ENCODE measurements at regions not wholly inside any gene's neighbourhood (a gene's known extent, or its start where the extent isn't known, plus 50 kb on each side); places are given as distances from the start of the nearest gene placed in this dataset.
"Not testable (repeated sequence)": the region's sequence is repeated elsewhere in the genome, so short reads cannot be mapped to it uniquely, and the experiment has no call there.

DNA sequence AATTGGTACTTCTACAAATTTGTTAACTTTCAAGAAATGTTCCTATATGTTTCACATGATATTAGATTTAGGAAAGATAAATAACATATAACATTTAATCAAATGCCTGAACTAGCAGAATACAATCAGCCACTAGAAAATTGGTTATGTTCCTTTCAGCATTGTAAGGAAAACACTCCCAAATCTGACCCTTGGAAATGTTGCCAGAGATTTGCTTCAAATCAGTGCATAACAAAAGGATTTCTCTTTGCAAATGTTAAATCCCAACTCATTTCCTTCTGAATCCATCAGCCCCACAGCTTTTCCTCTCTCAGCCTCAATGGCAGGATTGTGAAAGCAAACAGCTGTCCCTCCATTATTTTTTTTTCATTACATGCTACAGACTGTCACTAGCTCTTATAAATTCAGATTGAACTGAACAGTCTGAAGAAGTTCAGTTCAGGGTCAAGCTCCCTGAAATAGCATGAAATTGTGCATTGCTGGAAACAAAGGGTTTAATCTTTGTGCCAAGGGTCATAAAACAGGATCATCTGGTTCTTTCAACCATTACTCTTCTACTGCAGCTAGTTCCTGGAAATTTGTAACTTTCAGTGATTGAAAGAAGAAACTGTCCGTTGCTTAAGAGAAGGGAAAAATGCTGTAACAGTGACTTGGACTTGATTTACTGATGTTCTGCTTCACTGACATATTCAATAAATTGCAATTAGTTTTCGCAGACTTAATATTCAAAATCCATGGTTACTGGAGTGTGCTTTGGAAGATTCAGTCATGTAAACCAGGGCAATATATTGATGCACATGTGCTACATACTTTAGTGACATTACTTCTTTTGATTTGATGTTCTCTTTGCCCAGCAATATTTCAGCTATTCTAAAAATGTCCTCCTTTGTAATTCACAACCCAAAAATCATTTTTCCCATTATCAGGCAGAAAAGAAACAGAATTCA, 246.4 kb downstream of the RPL10L start (continued):
- TF ChIP-seq, protein P1, sequence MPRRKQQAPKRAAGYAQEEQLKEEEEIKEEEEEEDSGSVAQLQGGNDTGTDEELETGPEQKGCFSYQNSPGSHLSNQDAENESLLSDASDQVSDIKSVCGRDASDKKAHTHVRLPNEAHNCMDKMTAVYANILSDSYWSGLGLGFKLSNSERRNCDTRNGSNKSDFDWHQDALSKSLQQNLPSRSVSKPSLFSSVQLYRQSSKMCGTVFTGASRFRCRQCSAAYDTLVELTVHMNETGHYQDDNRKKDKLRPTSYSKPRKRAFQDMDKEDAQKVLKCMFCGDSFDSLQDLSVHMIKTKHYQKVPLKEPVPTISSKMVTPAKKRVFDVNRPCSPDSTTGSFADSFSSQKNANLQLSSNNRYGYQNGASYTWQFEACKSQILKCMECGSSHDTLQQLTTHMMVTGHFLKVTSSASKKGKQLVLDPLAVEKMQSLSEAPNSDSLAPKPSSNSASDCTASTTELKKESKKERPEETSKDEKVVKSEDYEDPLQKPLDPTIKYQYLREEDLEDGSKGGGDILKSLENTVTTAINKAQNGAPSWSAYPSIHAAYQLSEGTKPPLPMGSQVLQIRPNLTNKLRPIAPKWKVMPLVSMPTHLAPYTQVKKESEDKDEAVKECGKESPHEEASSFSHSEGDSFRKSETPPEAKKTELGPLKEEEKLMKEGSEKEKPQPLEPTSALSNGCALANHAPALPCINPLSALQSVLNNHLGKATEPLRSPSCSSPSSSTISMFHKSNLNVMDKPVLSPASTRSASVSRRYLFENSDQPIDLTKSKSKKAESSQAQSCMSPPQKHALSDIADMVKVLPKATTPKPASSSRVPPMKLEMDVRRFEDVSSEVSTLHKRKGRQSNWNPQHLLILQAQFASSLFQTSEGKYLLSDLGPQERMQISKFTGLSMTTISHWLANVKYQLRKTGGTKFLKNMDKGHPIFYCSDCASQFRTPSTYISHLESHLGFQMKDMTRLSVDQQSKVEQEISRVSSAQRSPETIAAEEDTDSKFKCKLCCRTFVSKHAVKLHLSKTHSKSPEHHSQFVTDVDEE (CRISPR knock-in tag; IDR thresholded peaks at IDR 0.05) = no peak
- TF ChIP-seq ZFP30 (CRISPR knock-in tag; IDR thresholded peaks at IDR 0.05) (no peak), GLIS3 (CRISPR knock-in tag; IDR thresholded peaks at IDR 0.05) (no peak), ZFP3 (CRISPR knock-in tag; IDR thresholded peaks at IDR 0.05) (no peak), ZNF8 (CRISPR knock-in tag; IDR thresholded peaks at IDR 0.05) (no peak), ZNF70 (CRISPR knock-in tag; IDR thresholded peaks at IDR 0.05) (no peak), OSR1 (CRISPR knock-in tag; IDR thresholded peaks at IDR 0.05) (no peak), CSDC2 (CRISPR knock-in tag; IDR thresholded peaks at IDR 0.05) (no peak), RARB (CRISPR knock-in tag; IDR thresholded peaks at IDR 0.05) (no peak), TOX (CRISPR knock-in tag; IDR thresholded peaks at IDR 0.05; ENCODE audit: borderline replicate concordance) (no peak), ISL1 (CRISPR knock-in tag; IDR thresholded peaks at IDR 0.05) (no peak)
- TF ChIP-seq, protein P2, sequence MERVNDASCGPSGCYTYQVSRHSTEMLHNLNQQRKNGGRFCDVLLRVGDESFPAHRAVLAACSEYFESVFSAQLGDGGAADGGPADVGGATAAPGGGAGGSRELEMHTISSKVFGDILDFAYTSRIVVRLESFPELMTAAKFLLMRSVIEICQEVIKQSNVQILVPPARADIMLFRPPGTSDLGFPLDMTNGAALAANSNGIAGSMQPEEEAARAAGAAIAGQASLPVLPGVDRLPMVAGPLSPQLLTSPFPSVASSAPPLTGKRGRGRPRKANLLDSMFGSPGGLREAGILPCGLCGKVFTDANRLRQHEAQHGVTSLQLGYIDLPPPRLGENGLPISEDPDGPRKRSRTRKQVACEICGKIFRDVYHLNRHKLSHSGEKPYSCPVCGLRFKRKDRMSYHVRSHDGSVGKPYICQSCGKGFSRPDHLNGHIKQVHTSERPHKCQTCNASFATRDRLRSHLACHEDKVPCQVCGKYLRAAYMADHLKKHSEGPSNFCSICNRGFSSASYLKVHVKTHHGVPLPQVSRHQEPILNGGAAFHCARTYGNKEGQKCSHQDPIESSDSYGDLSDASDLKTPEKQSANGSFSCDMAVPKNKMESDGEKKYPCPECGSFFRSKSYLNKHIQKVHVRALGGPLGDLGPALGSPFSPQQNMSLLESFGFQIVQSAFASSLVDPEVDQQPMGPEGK (CRISPR knock-in tag; IDR thresholded peaks at IDR 0.05; ENCODE audit: borderline replicate concordance) = no peak

DNA sequence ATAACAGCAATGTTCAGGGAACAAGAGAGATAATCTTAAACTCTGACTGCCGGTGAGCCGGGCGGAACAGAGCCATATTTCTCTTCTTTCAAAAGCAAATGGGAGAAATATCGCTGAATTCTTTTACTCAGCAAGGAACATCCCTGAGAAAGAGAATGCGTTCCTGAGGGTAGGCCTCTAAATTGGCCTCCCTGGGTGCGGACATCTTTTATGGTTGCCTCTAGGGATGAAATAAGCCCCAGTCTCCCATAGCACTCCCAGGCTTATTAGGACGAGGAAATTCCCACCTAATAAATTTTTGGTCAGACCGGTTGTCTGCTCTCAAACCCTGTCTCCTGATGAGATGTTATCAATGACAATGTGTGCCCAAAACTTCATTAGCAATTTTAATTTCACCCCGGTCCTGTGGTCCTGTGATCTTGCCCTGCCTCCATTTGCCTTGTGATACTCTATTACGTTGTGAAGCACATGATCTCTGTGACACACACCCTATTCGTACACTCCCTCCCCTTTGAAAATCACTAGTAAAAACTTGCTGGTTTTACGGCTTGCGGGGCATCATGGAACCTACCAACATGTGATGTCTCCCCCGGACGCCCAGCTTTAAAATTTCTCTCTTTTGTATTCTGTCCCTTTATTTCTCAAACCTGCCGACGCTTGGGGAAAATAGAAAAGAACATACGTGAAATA, 249.4 kb downstream of the RPL10L start:
- ATAC-seq = not testable (repeated sequence)

DNA sequence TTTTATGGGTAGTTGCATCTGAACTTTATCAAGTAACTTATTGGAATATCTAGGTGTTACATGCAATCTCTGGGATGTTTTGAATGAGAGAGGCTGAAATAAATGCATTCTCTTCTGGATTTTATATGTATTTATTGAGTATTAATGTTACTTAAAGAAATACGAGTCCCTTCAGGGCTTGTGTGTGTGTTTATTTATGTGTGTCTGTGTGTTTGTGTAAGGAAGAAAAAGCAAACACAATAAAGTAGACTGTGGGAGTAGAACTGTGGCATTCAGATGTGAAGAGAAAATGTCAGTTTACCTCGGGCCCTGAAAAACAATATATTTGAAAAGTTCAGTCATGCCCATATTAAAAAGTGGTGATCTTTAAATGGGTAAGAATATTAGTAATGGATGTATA, 250.5 kb downstream of the RPL10L start:
- TF ChIP-seq ZFP3 (CRISPR knock-in tag; IDR thresholded peaks at IDR 0.05) (no peak), TOX (CRISPR knock-in tag; IDR thresholded peaks at IDR 0.05; ENCODE audit: borderline replicate concordance) (no peak), CSDC2 (CRISPR knock-in tag; IDR thresholded peaks at IDR 0.05) (no peak), ARNTL (CRISPR knock-in tag; IDR thresholded peaks at IDR 0.05; ENCODE audit: borderline replicate concordance, low read depth) (no peak)
- TF ChIP-seq, protein P1 (CRISPR knock-in tag; IDR thresholded peaks at IDR 0.05) = no peak
- ATAC-seq = no peak

DNA sequence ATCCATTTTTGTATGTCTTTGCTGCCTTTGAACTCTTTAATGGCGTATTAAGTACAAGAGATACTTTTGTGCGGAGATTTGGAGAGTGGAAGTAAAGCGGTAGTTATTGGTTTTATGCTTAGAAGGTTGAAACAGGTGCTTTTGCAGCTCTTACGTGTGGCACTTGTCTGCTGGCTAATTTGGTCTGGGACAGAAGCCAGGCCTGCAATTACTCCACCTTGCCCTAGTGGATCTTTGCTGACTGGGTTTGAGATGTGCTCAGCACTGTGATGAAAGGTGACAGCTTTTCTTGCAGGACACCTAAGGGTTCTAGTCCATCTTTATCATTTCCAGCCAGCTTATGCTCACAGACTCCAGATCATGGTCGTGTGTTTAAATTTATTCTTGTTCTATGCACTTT, 252.5 kb downstream of the RPL10L start:
- no peak for ATAC-seq
- TF ChIP-seq ZNF70 (CRISPR knock-in tag; IDR thresholded peaks at IDR 0.05) (no peak), GLIS3 (CRISPR knock-in tag; IDR thresholded peaks at IDR 0.05) (no peak), ZC3H10 (CRISPR knock-in tag; IDR thresholded peaks at IDR 0.05) (no peak), ESRRG (CRISPR knock-in tag; IDR thresholded peaks at IDR 0.05) (no peak), SNAI2 (CRISPR knock-in tag; IDR thresholded peaks at IDR 0.05) (no peak), ZFP30 (CRISPR knock-in tag; IDR thresholded peaks at IDR 0.05) (no peak), CSDC2 (CRISPR knock-in tag; IDR thresholded peaks at IDR 0.05) (no peak), ARNTL (CRISPR knock-in tag; IDR thresholded peaks at IDR 0.05; ENCODE audit: borderline replicate concordance, low read depth) (no peak), ZFP3 (CRISPR knock-in tag; IDR thresholded peaks at IDR 0.05) (no peak), OSR1 (CRISPR knock-in tag; IDR thresholded peaks at IDR 0.05) (no peak), ZNF565 (CRISPR knock-in tag; conservative IDR thresholded peaks at IDR 0.05; ENCODE audit: low read depth) (no peak), TOX (CRISPR knock-in tag; IDR thresholded peaks at IDR 0.05; ENCODE audit: borderline replicate concordance) (no peak), ZNF8 (CRISPR knock-in tag; IDR thresholded peaks at IDR 0.05) (no peak), PPARA (CRISPR knock-in tag; IDR thresholded peaks at IDR 0.05; ENCODE audit: borderline replicate concordance) (no peak), RARB (CRISPR knock-in tag; IDR thresholded peaks at IDR 0.05) (no peak), ISL1 (CRISPR knock-in tag; IDR thresholded peaks at IDR 0.05) (no peak)
- TF ChIP-seq, protein P2 (CRISPR knock-in tag; IDR thresholded peaks at IDR 0.05; ENCODE audit: borderline replicate concordance) = no peak
- TF ChIP-seq, protein P3, sequence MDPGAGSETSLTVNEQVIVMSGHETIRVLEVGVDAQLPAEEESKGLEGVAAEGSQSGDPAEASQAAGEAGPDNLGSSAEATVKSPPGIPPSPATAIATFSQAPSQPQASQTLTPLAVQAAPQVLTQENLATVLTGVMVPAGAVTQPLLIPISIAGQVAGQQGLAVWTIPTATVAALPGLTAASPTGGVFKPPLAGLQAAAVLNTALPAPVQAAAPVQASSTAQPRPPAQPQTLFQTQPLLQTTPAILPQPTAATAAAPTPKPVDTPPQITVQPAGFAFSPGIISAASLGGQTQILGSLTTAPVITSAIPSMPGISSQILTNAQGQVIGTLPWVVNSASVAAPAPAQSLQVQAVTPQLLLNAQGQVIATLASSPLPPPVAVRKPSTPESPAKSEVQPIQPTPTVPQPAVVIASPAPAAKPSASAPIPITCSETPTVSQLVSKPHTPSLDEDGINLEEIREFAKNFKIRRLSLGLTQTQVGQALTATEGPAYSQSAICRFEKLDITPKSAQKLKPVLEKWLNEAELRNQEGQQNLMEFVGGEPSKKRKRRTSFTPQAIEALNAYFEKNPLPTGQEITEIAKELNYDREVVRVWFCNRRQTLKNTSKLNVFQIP (CRISPR knock-in tag; IDR thresholded peaks at IDR 0.05; ENCODE audit: borderline replicate concordance, low read depth) = no peak

All from SK-N-SH treated with all-trans-retinoic acid at 6 μM for 48 hours (cell line).